ENCODE measurements at regions not wholly inside any gene's neighbourhood (a gene's known extent, or its start where the extent isn't known, plus 50 kb on each side); places are given as distances from the start of the nearest gene placed in this dataset.

GRCh38 chr10:106348933-106349332 is 815.6 kb downstream of the SORCS1 start:
- no peak for TF ChIP-seq ATF2 (IDR thresholded peaks at IDR 0.05; ENCODE audit: low read length)
- no peak for TF ChIP-seq POLR2A (IDR thresholded peaks at IDR 0.05; ENCODE audit: control extremely low read depth in 1 of 2, low read depth in 2 of 2, low read length in 2 of 2)
- no peak for TF ChIP-seq RNF2 (IDR thresholded peaks at IDR 0.05; ENCODE audit: borderline replicate concordance, low read depth, low read length, missing control alignments, poor library complexity, severe bottlenecking)
- TF ChIP-seq JUN (IDR thresholded peaks at IDR 0.05; ENCODE audit: low read depth, low read length): no peak
- no peak for TF ChIP-seq SP1 (IDR thresholded peaks at IDR 0.05; ENCODE audit: low read depth, low read length)
- TF ChIP-seq ATF3 (IDR thresholded peaks at IDR 0.05; ENCODE audit: insufficient read depth, low read depth, low read length): no peak
- no peak for TF ChIP-seq CTCF (IDR thresholded peaks at IDR 0.05; ENCODE audit: control extremely low read depth in 1 of 3, insufficient read depth in 1 of 3, low read depth in 1 of 3, low read length in 3 of 3)
- TF ChIP-seq E2F6 (IDR thresholded peaks at IDR 0.05): no peak
- no peak for TF ChIP-seq EGR1 (IDR thresholded peaks at IDR 0.05; ENCODE audit: borderline replicate concordance, low read depth, low read length)
- TF ChIP-seq SUZ12 (IDR thresholded peaks at IDR 0.05; ENCODE audit: low read length): no peak
